ENCODE measurements at regions not wholly inside any gene's neighbourhood (a gene's known extent, or its start where the extent isn't known, plus 50 kb on each side); places are given as distances from the start of the nearest gene placed in this dataset.

DNA sequence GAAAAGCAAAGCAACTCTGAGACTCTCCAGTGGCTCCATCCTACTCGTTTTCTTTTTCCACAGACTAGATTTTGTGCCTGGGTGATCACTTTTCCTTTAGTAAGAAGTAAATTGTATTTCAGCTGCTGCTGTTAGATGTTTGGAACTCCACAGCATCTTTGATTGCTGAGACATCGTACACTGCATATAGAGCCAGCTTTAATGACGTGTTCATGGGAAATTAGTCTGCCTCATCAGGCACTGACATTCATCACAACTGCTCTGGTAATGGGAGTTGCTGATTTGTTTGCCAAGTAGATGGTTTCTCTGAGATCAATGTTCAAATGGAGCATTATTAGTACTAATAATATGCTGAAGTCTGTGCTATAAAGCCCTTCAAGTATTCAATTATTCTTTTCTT, 573.8 kb upstream of the NR5A2 start:
- TF ChIP-seq, protein P1, sequence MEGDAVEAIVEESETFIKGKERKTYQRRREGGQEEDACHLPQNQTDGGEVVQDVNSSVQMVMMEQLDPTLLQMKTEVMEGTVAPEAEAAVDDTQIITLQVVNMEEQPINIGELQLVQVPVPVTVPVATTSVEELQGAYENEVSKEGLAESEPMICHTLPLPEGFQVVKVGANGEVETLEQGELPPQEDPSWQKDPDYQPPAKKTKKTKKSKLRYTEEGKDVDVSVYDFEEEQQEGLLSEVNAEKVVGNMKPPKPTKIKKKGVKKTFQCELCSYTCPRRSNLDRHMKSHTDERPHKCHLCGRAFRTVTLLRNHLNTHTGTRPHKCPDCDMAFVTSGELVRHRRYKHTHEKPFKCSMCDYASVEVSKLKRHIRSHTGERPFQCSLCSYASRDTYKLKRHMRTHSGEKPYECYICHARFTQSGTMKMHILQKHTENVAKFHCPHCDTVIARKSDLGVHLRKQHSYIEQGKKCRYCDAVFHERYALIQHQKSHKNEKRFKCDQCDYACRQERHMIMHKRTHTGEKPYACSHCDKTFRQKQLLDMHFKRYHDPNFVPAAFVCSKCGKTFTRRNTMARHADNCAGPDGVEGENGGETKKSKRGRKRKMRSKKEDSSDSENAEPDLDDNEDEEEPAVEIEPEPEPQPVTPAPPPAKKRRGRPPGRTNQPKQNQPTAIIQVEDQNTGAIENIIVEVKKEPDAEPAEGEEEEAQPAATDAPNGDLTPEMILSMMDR (IDR thresholded peaks at IDR 0.05 in 4 of 5, conservative IDR thresholded peaks at IDR 0.05 in 1 of 5): no peak
- TF ChIP-seq POLR2A (IDR thresholded peaks at IDR 0.05): no peak

Measured in gastrocnemius medialis (tissue), 4 donors.